ENCODE measurements at regions not wholly inside any gene's neighbourhood (a gene's known extent, or its start where the extent isn't known, plus 50 kb on each side); places are given as distances from the start of the nearest gene placed in this dataset.

GRCh38 chr18:7381307-7381706, 150.4 kb downstream of the LRRC30 start:
- no peak overlapping the region for H3K27ac Mint-ChIP-seq
- H3K4me3 ChIP-seq (ENCODE audit: control insufficient read depth in 1 of 2, extremely low read depth in 1 of 2, low read length in 1 of 2), result no peak overlapping the region
- CTCF ChIA-PET, result no interaction called here
- H3K36me3 Mint-ChIP-seq, result no peaks in the 10 kb centered on the region
- peaks cover 7 to 14% (median 11%) of the 10 kb centered on the region in 3 donors for H3K9me3 Mint-ChIP-seq
- H3K27me3 ChIP-seq (replicated peaks in 1 of 2; ENCODE audit: control insufficient read depth in 2 of 2, extremely low read depth in 1 of 2, insufficient read depth in 2 of 2, low read length in 1 of 2), result no peaks in the 10 kb centered on the region
- H3K27ac ChIP-seq (ENCODE audit: low read length), result no peak overlapping the region
- POLR2A ChIA-PET, result no interaction called here
- H3K4me3 Mint-ChIP-seq, result no peak overlapping the region
- no peaks in the 10 kb centered on the region for H3K4me1 Mint-ChIP-seq
- DNase-seq (no peak), ATAC-seq (replicated peaks in 1 of 4) (no peak)
- H3K9me3 ChIP-seq, result no peaks in the 10 kb centered on the region
- no peaks in the 10 kb centered on the region for H3K36me3 ChIP-seq (ENCODE audit: control insufficient read depth in 2 of 2, extremely low read depth in 1 of 2, insufficient read depth in 1 of 2, low read length in 1 of 2)
- H3K4me1 ChIP-seq (ENCODE audit: control insufficient read depth in 1 of 2, extremely low read depth in 1 of 2, insufficient read depth in 2 of 2, low read length in 2 of 2), result no peaks in the 10 kb centered on the region
- H3K27me3 Mint-ChIP-seq, result peaks cover 0 to 6% of the 10 kb centered on the region in 2 donors
- WGBS (ENCODE audit: insufficient coverage), result 83% methylated on average over 2 of the region's 9 CpGs

GRCh38 chr18:7382328-7383001, 151.6 kb downstream of the LRRC30 start:
- DNase-seq, result no peak
- Mint-ChIP-seq H3K27me3 (peaks cover 0 to 6% of the 10 kb centered on the region in 2 donors), H3K9me3 (peaks cover 4 to 10% (median 7%) of the 10 kb centered on the region in 3 donors), H3K36me3 (no peaks in the 10 kb centered on the region), H3K27ac (no peak overlapping the region), H3K4me3 (no peak overlapping the region), H3K4me1 (no peaks in the 10 kb centered on the region)
- no peak overlapping the region for H3K27ac ChIP-seq (ENCODE audit: low read length)
- H3K36me3 ChIP-seq (ENCODE audit: control insufficient read depth in 2 of 2, extremely low read depth in 1 of 2, insufficient read depth in 1 of 2, low read length in 1 of 2), result no peaks in the 10 kb centered on the region
- ChIA-PET CTCF (no interaction called here), POLR2A (no interaction called here)
- no peak overlapping the region for H3K4me3 ChIP-seq (ENCODE audit: control insufficient read depth in 1 of 2, extremely low read depth in 1 of 2, low read length in 1 of 2)
- no peak for ATAC-seq (replicated peaks in 1 of 4)
- H3K4me1 ChIP-seq (ENCODE audit: control insufficient read depth in 1 of 2, extremely low read depth in 1 of 2, insufficient read depth in 2 of 2, low read length in 2 of 2), result no peaks in the 10 kb centered on the region
- no peaks in the 10 kb centered on the region for H3K27me3 ChIP-seq (replicated peaks in 1 of 2; ENCODE audit: control insufficient read depth in 2 of 2, extremely low read depth in 1 of 2, insufficient read depth in 2 of 2, low read length in 1 of 2)
- WGBS (ENCODE audit: insufficient coverage), result no CpG with 5 or more reads among the region's 5 CpGs
- H3K9me3 ChIP-seq, result no peaks in the 10 kb centered on the region

DNA sequence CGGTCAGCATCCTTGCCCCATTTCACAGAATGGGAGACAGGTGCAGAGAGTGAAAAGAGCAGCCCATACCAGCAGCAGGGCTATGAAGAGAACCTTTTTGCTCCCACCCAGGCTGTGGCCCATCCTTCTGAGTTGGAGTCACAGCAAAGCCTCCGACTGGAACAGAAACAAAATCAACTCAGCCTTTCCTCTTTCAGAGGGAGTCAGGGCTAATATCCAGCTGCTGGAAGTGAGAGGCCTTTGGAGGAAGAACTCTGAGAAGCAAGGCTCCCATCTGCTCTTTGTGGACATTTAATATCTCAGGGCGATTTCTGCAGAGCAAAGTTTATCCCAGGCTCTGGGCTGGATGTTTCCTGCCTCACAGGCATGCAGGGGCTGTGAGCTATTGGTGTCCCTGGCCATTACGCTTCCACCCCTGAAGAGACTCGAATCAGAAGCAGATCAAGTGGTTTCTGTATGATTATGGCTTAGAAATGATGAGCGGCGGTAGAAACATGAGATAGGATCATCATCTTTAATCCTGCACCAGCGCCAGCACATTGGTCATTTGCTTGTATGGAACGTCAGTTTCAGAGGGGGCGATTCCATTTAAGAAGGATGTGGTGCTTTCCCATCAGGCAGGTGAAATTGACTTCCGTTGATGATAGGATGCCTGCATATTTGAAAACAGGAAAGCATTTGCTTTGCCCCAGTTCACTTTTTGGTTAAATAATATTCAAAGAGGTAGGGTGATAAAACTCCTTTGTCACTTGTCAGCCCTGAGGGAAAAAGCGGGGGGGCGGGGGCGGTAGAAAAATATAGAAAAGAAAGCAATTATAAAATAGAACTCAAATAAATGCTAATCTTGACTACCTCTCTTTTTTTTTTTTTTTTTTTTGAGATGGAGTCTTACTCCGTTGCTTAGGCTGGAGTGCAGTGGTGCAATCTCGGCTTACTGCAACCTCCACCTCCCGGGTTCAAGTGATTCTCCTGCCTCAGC, 152.4 kb downstream of the LRRC30 start:
- peaks cover 4 to 10% (median 7%) of the 10 kb centered on the region in 3 donors for H3K9me3 Mint-ChIP-seq
- H3K4me1 Mint-ChIP-seq, result no peaks in the 10 kb centered on the region
- ATAC-seq (replicated peaks in 1 of 4) (no peak), DNase-seq (no peak)
- CTCF ChIA-PET, result no interaction called here
- peaks cover 0 to 6% of the 10 kb centered on the region in 2 donors for H3K27me3 Mint-ChIP-seq
- WGBS (ENCODE audit: insufficient coverage), result 59% methylated on average over 7 of the region's 17 CpGs
- no peaks in the 10 kb centered on the region for H3K36me3 Mint-ChIP-seq
- H3K27ac ChIP-seq (ENCODE audit: low read length), result no peak overlapping the region
- POLR2A ChIA-PET, result no interaction called here
- H3K27me3 ChIP-seq (replicated peaks in 1 of 2; ENCODE audit: control insufficient read depth in 2 of 2, extremely low read depth in 1 of 2, insufficient read depth in 2 of 2, low read length in 1 of 2), result no peaks in the 10 kb centered on the region
- no peak overlapping the region for H3K27ac Mint-ChIP-seq
- no peaks in the 10 kb centered on the region for H3K36me3 ChIP-seq (ENCODE audit: control insufficient read depth in 2 of 2, extremely low read depth in 1 of 2, insufficient read depth in 1 of 2, low read length in 1 of 2)
- no peak overlapping the region for H3K4me3 Mint-ChIP-seq
- H3K4me3 ChIP-seq (ENCODE audit: control insufficient read depth in 1 of 2, extremely low read depth in 1 of 2, low read length in 1 of 2), result no peak overlapping the region
- H3K4me1 ChIP-seq (ENCODE audit: control insufficient read depth in 1 of 2, extremely low read depth in 1 of 2, insufficient read depth in 2 of 2, low read length in 2 of 2), result no peaks in the 10 kb centered on the region
- no peaks in the 10 kb centered on the region for H3K9me3 ChIP-seq

GRCh38 chr18:7388741-7389140, 157.9 kb downstream of the LRRC30 start:
- ChIA-PET POLR2A (no interaction called here), CTCF (no interaction called here)
- no peaks in the 10 kb centered on the region for H3K9me3 ChIP-seq
- peaks cover 0 to 6% of the 10 kb centered on the region in 2 donors for H3K27me3 Mint-ChIP-seq
- H3K36me3 ChIP-seq (ENCODE audit: control insufficient read depth in 2 of 2, extremely low read depth in 1 of 2, insufficient read depth in 1 of 2, low read length in 1 of 2), result no peaks in the 10 kb centered on the region
- H3K36me3 Mint-ChIP-seq, result no peaks in the 10 kb centered on the region
- H3K27ac ChIP-seq (ENCODE audit: low read length), result no peak overlapping the region
- DNase-seq (no peak), ATAC-seq (replicated peaks in 1 of 4) (no peak)
- no peak overlapping the region for H3K4me3 ChIP-seq (ENCODE audit: control insufficient read depth in 1 of 2, extremely low read depth in 1 of 2, low read length in 1 of 2)
- no peaks in the 10 kb centered on the region for H3K27me3 ChIP-seq (replicated peaks in 1 of 2; ENCODE audit: control insufficient read depth in 2 of 2, extremely low read depth in 1 of 2, insufficient read depth in 2 of 2, low read length in 1 of 2)
- WGBS (ENCODE audit: insufficient coverage), result 67% methylated on average over 5 of the region's 5 CpGs
- H3K4me1 ChIP-seq (ENCODE audit: control insufficient read depth in 1 of 2, extremely low read depth in 1 of 2, insufficient read depth in 2 of 2, low read length in 2 of 2), result no peaks in the 10 kb centered on the region
- no peak overlapping the region for H3K4me3 Mint-ChIP-seq
- peaks cover 4 to 14% (median 5%) of the 10 kb centered on the region in 3 donors for H3K9me3 Mint-ChIP-seq
- H3K27ac Mint-ChIP-seq, result no peak overlapping the region
- H3K4me1 Mint-ChIP-seq, result no peaks in the 10 kb centered on the region

DNA sequence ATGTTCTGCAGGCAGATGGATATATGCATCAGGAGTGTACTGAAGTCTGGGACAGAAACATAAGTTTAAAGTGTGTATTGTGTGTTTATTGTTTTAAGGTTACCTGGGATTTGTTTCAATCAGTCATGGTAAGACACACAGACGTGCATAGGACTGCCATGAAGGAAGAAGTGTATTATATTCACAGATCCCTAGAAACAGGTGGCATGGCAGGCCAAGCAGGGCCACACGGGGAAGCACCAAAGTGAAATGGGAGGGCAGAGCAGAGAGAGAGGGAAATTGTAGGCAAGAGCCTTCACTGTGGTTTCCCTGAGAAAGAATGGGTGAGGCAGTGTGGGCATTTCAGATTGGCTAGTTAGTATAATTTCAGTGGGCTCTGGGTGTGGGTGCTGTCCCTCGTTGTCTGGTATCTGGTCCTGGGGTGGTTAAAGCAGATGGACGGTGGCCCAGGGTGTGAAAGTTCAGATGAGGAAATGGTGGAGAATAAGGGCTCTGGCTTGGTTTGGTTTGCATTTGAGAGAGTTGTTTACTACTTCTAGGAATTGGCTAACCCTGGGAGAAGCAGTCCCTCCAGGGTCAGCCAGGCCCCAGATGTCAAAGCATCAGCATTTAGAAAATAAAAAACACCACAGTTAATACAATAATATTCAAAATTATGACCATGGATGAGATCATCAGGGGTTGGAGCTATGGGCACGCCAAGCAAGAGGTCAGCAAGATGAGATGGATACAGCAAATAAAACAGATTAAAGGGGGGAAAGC, 160.0 kb downstream of the LRRC30 start:
- no peaks in the 10 kb centered on the region for H3K4me1 Mint-ChIP-seq
- H3K27me3 Mint-ChIP-seq, result no peaks in the 10 kb centered on the region
- Histone ChIP-seq H3K9me3 (no peaks in the 10 kb centered on the region), H3K4me1 (ENCODE audit: control insufficient read depth in 1 of 2, extremely low read depth in 1 of 2, insufficient read depth in 2 of 2, low read length in 2 of 2) (no peaks in the 10 kb centered on the region), H3K27ac (ENCODE audit: low read length) (no peak overlapping the region), H3K4me3 (ENCODE audit: control insufficient read depth in 1 of 2, extremely low read depth in 1 of 2, low read length in 1 of 2) (no peak overlapping the region), H3K27me3 (replicated peaks in 1 of 2; ENCODE audit: control insufficient read depth in 2 of 2, extremely low read depth in 1 of 2, insufficient read depth in 2 of 2, low read length in 1 of 2) (no peaks in the 10 kb centered on the region), H3K36me3 (ENCODE audit: control insufficient read depth in 2 of 2, extremely low read depth in 1 of 2, insufficient read depth in 1 of 2, low read length in 1 of 2) (no peaks in the 10 kb centered on the region)
- ChIA-PET POLR2A (no interaction called here), CTCF (interaction anchor here in 1 of 2 donors (0.5 kb wide), 1 partner anchor 260 kb away, joined by 3 read pairs; no protein-coding TSS in a partner anchor)
- DNase-seq, result no peak
- H3K36me3 Mint-ChIP-seq, result no peaks in the 10 kb centered on the region
- no peak overlapping the region for H3K27ac Mint-ChIP-seq
- no peak overlapping the region for H3K4me3 Mint-ChIP-seq
- WGBS (ENCODE audit: insufficient coverage), result 75% methylated on average over 4 of the region's 5 CpGs
- peaks cover 0 to 10% (median 0%) of the 10 kb centered on the region in 3 donors for H3K9me3 Mint-ChIP-seq
- ATAC-seq (replicated peaks in 1 of 4), result no peak

- Histone ChIP-seq H3K4me3 (ENCODE audit: control insufficient read depth in 1 of 2, extremely low read depth in 1 of 2, low read length in 1 of 2) (no peak overlapping the region), H3K27me3 (replicated peaks in 1 of 2; ENCODE audit: control insufficient read depth in 2 of 2, extremely low read depth in 1 of 2, insufficient read depth in 2 of 2, low read length in 1 of 2) (no peaks in the 10 kb centered on the region), H3K4me1 (ENCODE audit: control insufficient read depth in 1 of 2, extremely low read depth in 1 of 2, insufficient read depth in 2 of 2, low read length in 2 of 2) (no peaks in the 10 kb centered on the region), H3K9me3 (no peaks in the 10 kb centered on the region), H3K36me3 (ENCODE audit: control insufficient read depth in 2 of 2, extremely low read depth in 1 of 2, insufficient read depth in 1 of 2, low read length in 1 of 2) (no peaks in the 10 kb centered on the region), H3K27ac (ENCODE audit: low read length) (no peak overlapping the region)
- no peak for ATAC-seq (replicated peaks in 1 of 4)
- no peak for DNase-seq
- ChIA-PET POLR2A (no interaction called here), CTCF (no interaction called here)
- Mint-ChIP-seq H3K27ac (no peak overlapping the region), H3K4me3 (no peak overlapping the region), H3K27me3 (no peaks in the 10 kb centered on the region), H3K4me1 (no peaks in the 10 kb centered on the region), H3K9me3 (peaks cover 0 to 8% (median 0%) of the 10 kb centered on the region in 3 donors), H3K36me3 (no peaks in the 10 kb centered on the region)
- WGBS (ENCODE audit: insufficient coverage), result 87% methylated on average over 4 of the region's 9 CpGs
Measured at GRCh38 chr18:7393080-7393479, 162.2 kb downstream of the LRRC30 start.
